Brain microvascular endothelial cell (primary cell): ENCODE measurements at regions not wholly inside any gene's neighbourhood (a gene's known extent, or its start where the extent isn't known, plus 50 kb on each side); places are given as distances from the start of the nearest gene placed in this dataset.

ENCODE experiments used
- DNase-seq: peaks from one replicate; pipeline ENCODE4 v3.0.0-alpha.2; 2020
- H3K27ac ChIP-seq: fragments of 250-450 bp; sonication (Bioruptor Pico); 2 replicates; pipeline ENCODE4 v1.5.1; 2020; ENCODE audit warnings: mild to moderate bottlenecking, moderate library complexity
- H3K27me3 ChIP-seq: fragments of 250-450 bp; sonication (Bioruptor Pico); replicated peaks from 2 replicates; pipeline ENCODE4 v1.5.1; 2020; ENCODE audit warnings: mild to moderate bottlenecking
- H3K36me3 ChIP-seq: fragments of 250-450 bp; sonication (Bioruptor Pico); replicated peaks from 2 replicates; pipeline ENCODE4 v1.5.1; 2020; ENCODE audit warnings: mild to moderate bottlenecking
- H3K4me3 ChIP-seq: 2 replicates; pipeline ENCODE4 v1.5.1; 2011; ENCODE audit warnings: low read depth, mild to moderate bottlenecking, control low read depth, low read length, moderate library complexity
- CTCF ChIP-seq: IDR thresholded peaks from 2 replicates; pipeline ENCODE4 v1.5.1; 2011; ENCODE audit warnings: low read depth, mild to moderate bottlenecking, moderate library complexity, low read length, control low read depth, inconsistent platforms; ENCODE audit errors: missing control alignments
- in situ Hi-C: cut with HindIII; loops from 2 replicates; pipeline ENCODE4 v1.10.0; 2017; ENCODE audit warnings: low sequenced_read_pairs, low pct_ligation_motif_present

- H3K27me3 ChIP-seq = no peaks in the 10 kb centered on the region
- DNase-seq = no peak
- H3K36me3 ChIP-seq = no peaks in the 10 kb centered on the region
- in situ Hi-C loops = no loop called here
- no peak overlapping the region for H3K27ac ChIP-seq
- no peak overlapping the region for H3K4me3 ChIP-seq
- no peak for TF ChIP-seq CTCF
Observed at GRCh38 chr6:97462938-97463598, 180.1 kb upstream of the MMS22L start.

- DNase-seq = no peak
- Histone ChIP-seq H3K27me3 (no peaks in the 10 kb centered on the region), H3K4me3 (no peak overlapping the region), H3K36me3 (no peaks in the 10 kb centered on the region), H3K27ac (no peak overlapping the region)
- peak; percentile 7 for TF ChIP-seq CTCF
- in situ Hi-C loops = no loop called here
Observed at GRCh38 chr6:97465877-97466561, 183.0 kb upstream of the MMS22L start.

GRCh38 chr6:97468981-97469380 lies 186.0 kb upstream of the MMS22L start:
- DNase-seq = no peak
- no peak for TF ChIP-seq CTCF
- H3K27me3 ChIP-seq = no peaks in the 10 kb centered on the region
- H3K27ac ChIP-seq = no peak overlapping the region
- in situ Hi-C loops = no loop called here
- H3K36me3 ChIP-seq = no peaks in the 10 kb centered on the region
- no peak overlapping the region for H3K4me3 ChIP-seq

GRCh38 chr6:97469451-97469850 lies 186.4 kb upstream of the MMS22L start:
- H3K36me3 ChIP-seq = no peaks in the 10 kb centered on the region
- H3K27me3 ChIP-seq = no peaks in the 10 kb centered on the region
- TF ChIP-seq CTCF = no peak
- in situ Hi-C loops = no loop called here
- no peak for DNase-seq
- H3K27ac ChIP-seq = no peak overlapping the region
- no peak overlapping the region for H3K4me3 ChIP-seq

- in situ Hi-C loops = no loop called here
- Histone ChIP-seq H3K27me3 (no peaks in the 10 kb centered on the region), H3K36me3 (no peaks in the 10 kb centered on the region), H3K4me3 (no peak overlapping the region), H3K27ac (no peak overlapping the region)
- no peak for DNase-seq
- TF ChIP-seq CTCF = no peak
Observed at GRCh38 chr6:97470322-97470721, 187.3 kb upstream of the MMS22L start.
